ENCODE measurements at regions not wholly inside any gene's neighbourhood (a gene's known extent, or its start where the extent isn't known, plus 50 kb on each side); places are given as distances from the start of the nearest gene placed in this dataset.
A peak's percentile ranks its signal among the peaks of the same experiment; 100 is the strongest.
"Not testable (repeated sequence)": the region's sequence is repeated elsewhere in the genome, so short reads cannot be mapped to it uniquely, and the experiment has no call there.

GRCh38 chr22:11035031-11035873, 4492.7 kb upstream of the OR11H1 start:
- intact Hi-C loops (cut with DNase I); H3K4me3 ChIP-seq; DNase-seq; H3K36me3 ChIP-seq; H3K27me3 ChIP-seq; H3K4me1 ChIP-seq; H3K27ac ChIP-seq: not testable (repeated sequence)
- 67 to 70% methylated on average over 13 of the region's 13 CpGs for WGBS, 2 donors
- H3K9me3 ChIP-seq = peaks cover 0 to 91% (median 30%) of the 10 kb centered on the region in 11 donors
- ATAC-seq = peak in 2 of 8 donors; percentile 3 to 8

DNA sequence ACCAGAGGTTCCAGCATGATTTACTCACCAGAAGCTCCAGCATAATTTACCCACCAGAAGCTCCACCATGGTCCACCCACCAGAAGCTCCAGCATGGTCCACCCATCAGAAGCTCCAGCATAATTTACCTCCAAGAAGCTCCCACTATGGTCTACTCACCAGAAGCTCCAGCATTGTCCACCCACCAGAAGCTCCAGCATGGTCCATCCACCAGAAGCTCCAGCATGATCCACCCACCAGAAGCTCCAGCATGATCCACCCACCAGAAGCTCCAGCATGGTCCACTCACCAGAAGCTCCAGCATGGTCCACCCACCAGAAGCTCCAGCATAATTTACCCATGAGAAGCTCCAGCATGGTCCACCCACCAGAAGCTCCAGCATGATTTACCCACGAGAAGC, 4490.7 kb upstream of the OR11H1 start:
- H3K36me3 ChIP-seq; DNase-seq; H3K27ac ChIP-seq; ATAC-seq; H3K27me3 ChIP-seq; H3K4me3 ChIP-seq; intact Hi-C loops (cut with DNase I); H3K4me1 ChIP-seq: not testable (repeated sequence)
- peaks cover 0 to 97% (median 34%) of the 10 kb centered on the region in 11 donors for H3K9me3 ChIP-seq
- 59 to 65% methylated on average over 1 of the region's 1 CpG for WGBS, 2 donors

DNA sequence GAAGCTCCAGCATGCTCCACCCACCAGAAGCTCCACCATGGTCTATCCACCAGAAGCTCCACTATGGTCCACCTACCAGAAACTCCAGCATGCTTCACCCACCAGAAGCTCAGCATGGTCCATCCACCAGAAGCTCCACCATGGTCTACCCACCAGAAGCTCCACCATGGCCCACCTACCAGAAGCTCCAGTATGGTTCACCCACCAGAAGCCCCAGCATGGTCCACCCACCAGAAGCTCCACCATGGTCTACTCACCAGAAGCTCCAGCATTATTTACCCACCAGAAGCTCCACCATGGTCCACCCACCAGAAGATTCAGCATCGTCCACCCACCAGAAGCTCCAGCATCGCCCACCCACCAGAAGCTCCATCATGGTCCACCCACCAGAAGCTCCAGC, 4490.2 kb upstream of the OR11H1 start:
- ATAC-seq; H3K27ac ChIP-seq; intact Hi-C loops (cut with DNase I); DNase-seq; H3K4me1 ChIP-seq; H3K36me3 ChIP-seq; H3K27me3 ChIP-seq; H3K4me3 ChIP-seq: not testable (repeated sequence)
- H3K9me3 ChIP-seq = peaks cover 0 to 97% (median 34%) of the 10 kb centered on the region in 11 donors
- WGBS, 2 donors = 56 to 59% methylated on average over 2 of the region's 2 CpGs

DNA sequence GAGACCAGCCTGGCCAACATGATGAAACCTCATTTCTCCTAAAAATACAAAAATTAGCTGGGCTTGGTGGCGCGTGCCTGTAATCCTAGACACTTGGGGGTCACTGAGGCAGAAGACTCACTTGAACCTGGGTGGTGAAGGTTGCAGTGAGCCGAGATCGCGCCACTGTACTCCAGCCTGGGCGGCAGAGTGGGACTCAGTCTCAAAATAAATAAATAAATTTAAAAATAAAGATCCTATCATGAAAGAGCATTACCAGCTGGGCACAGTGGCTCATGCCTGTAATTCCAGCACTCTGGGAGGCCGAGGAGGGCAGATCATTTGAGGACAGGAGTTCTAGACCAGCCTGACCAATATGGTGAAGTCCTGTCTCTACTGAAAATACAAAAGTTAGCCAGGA, 4489.2 kb upstream of the OR11H1 start:
- intact Hi-C loops (cut with DNase I); H3K4me1 ChIP-seq; H3K4me3 ChIP-seq; H3K36me3 ChIP-seq; DNase-seq; H3K27ac ChIP-seq; H3K27me3 ChIP-seq: not testable (repeated sequence)
- ATAC-seq = peak in 2 of 8 donors; percentile 6 to 11
- WGBS, 2 donors = 63 to 68% methylated on average over 7 of the region's 7 CpGs
- H3K9me3 ChIP-seq = peaks cover 0 to 97% (median 34%) of the 10 kb centered on the region in 11 donors

DNA sequence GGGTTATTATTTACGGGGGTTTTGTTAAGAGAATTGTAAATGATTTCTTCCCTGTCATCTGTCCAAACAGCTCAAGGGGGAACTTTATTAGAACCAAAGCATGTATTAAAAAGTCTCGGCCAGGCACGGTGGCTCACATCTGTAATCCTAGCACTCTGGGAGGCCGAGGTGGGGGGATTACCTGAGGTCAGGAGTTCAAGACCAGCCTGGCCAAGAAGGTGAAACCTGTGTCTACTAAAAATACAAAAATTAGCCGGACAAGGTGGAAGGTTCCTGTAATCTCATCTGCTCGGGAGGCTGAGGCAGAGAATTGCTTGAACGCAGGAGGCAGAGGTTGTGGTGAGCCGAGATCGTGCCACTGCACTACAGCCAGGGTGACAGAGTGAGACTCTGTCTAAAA, 4486.6 kb upstream of the OR11H1 start:
- H3K4me3 ChIP-seq; DNase-seq; H3K36me3 ChIP-seq; H3K27me3 ChIP-seq; ATAC-seq; intact Hi-C loops (cut with DNase I); H3K4me1 ChIP-seq; H3K27ac ChIP-seq: not testable (repeated sequence)
- H3K9me3 ChIP-seq = peaks cover 0 to 87% (median 24%) of the 10 kb centered on the region in 11 donors
- 56 to 63% methylated on average over 9 of the region's 9 CpGs for WGBS, 2 donors

- no peak for DNase-seq
- H3K9me3 ChIP-seq = peaks cover 0 to 85% (median 19%) of the 10 kb centered on the region in 11 donors
- no peak overlapping the region for H3K4me3 ChIP-seq
- WGBS, 2 donors = 33 to 39% methylated on average over 6 of the region's 6 CpGs
- TF ChIP-seq CTCF (IDR thresholded peaks at IDR 0.05) = no peak
- H3K27me3 ChIP-seq = no peaks in the 10 kb centered on the region
- no peaks in the 10 kb centered on the region for H3K4me1 ChIP-seq
- no peaks in the 10 kb centered on the region for H3K36me3 ChIP-seq
- no peak for ATAC-seq
- intact Hi-C loops (cut with DNase I) = no loop called here
- no peak overlapping the region for H3K27ac ChIP-seq
These were observed 4485.9 kb upstream of the OR11H1 start for GRCh38 chr22:11042116-11042515.

DNA sequence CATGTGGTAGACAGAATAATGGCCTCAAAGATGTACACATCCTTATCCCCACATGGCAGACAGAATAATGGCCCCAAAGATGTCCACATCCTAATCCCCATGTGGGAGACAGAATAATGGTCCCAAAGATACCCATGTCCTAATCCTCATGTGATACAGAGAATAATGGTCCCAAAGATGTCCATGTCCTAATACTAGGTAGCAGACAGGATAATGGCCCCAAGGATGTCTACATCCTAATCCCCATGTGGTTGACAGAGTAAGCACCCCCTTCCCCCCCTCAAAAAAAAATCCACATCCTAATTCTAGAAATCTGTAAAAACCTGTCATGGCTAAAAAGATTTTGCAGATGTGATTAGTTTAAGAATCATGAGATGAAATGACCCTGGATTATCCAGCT, 4484.7 kb upstream of the OR11H1 start:
- intact Hi-C loops (cut with DNase I); H3K4me1 ChIP-seq; DNase-seq; ATAC-seq; H3K27ac ChIP-seq; H3K4me3 ChIP-seq; H3K36me3 ChIP-seq; H3K27me3 ChIP-seq: not testable (repeated sequence)
- H3K9me3 ChIP-seq = peaks cover 0 to 87% (median 19%) of the 10 kb centered on the region in 11 donors

DNA sequence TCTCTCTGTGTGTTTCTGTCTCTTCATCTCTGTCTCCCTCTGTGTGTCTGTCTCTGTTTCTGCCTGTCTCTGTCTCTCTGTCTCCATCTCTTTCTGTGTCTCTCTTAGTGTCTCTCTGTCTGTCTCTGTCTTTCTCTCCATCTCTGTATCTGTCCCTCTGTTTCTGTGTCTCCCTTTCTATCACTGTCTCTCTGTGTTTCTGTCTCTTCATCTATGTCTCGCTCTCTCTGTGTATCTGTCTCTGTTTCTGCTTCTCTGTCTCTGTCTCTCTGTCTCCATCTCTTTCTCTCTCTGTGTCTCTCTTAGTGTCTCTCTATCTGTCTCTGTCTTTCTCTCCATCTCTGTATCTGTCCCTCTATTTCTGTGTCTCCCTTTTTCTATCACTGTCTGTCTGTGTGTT, 4479.1 kb upstream of the OR11H1 start:
- intact Hi-C loops (cut with DNase I); ATAC-seq; H3K4me1 ChIP-seq; H3K27me3 ChIP-seq; DNase-seq; H3K36me3 ChIP-seq; H3K27ac ChIP-seq; H3K4me3 ChIP-seq: not testable (repeated sequence)
- peaks cover 0 to 76% (median 4%) of the 10 kb centered on the region in 11 donors for H3K9me3 ChIP-seq
- 79% methylated on average over 1 of the region's 1 CpG for WGBS, 2 donors

GRCh38 chr22:11050226-11050625, 4477.8 kb upstream of the OR11H1 start:
- H3K36me3 ChIP-seq; H3K27ac ChIP-seq; H3K4me1 ChIP-seq; DNase-seq; intact Hi-C loops (cut with DNase I); ATAC-seq; H3K27me3 ChIP-seq; H3K4me3 ChIP-seq: not testable (repeated sequence)
- 73 to 75% methylated on average over 10 to 11 of the region's 11 CpGs for WGBS, 2 donors
- peaks cover 0 to 81% (median 5%) of the 10 kb centered on the region in 11 donors for H3K9me3 ChIP-seq

DNA sequence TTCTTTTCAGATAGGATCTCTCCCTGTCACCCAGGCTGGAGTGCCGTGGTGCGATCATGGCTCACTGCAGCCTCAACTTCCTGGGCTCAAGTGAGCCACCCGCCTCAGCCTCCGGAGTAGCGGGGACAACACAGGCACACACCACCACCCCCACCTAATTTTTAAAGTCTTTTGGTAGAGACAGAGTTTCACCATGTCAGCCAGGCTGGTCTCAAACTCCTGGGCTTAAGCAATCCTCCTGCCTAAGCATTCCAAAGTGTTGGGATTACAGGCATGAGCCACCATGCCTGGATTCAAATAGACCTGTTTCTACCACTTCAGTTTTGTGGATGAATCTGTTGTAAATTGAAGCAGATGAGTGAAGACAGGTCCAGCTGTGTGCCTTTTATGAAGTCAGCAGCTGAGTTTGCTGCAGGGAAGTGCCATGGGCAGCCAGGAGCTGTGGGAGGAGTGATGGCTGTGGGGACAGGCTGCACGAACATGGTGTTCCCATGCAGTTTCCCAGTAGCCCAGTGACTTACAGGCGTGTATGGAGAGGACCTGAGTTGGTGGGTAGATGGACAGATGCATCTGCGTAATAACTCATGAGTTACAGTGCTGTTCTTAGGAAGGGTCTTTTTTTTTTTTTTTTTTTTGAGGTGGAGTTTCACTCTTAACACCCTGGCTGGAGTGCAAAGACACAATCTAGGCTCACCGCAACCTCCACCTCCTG, 4476.4 kb upstream of the OR11H1 start:
- intact Hi-C loops (cut with DNase I); H3K4me1 ChIP-seq; H3K4me3 ChIP-seq; ATAC-seq; H3K27ac ChIP-seq; DNase-seq; H3K36me3 ChIP-seq: not testable (repeated sequence)
- Histone ChIP-seq H3K9me3 (peaks cover 0 to 85% (median 7%) of the 10 kb centered on the region in 11 donors), H3K27me3 (peaks cover 0 to 21% (median 4%) of the 10 kb centered on the region in 7 donors)
- WGBS, 2 donors = 59 to 66% methylated on average over 7 of the region's 9 CpGs
